Liver (tissue), 8 donors: ENCODE measurements at regions not wholly inside any gene's neighbourhood (a gene's known extent, or its start where the extent isn't known, plus 50 kb on each side); places are given as distances from the start of the nearest gene placed in this dataset.

ENCODE experiments used
- DNase-seq: peaks from one replicate; pipeline ENCODE4 v3.0.0-alpha.2; 2017; ENCODE audit warnings: low spot score
- H3K27ac ChIP-seq, 2 donors: one replicate each; pipeline ENCODE4 v1.7.0; 2013; ENCODE audit warnings: inconsistent platforms in 2 of 2, low read length in 2 of 2, control low read depth in 1 of 2, low read depth in 1 of 2, mild to moderate bottlenecking in 1 of 2
- H3K27me3 ChIP-seq, 4 donors: one replicate each; pipeline versions ENCODE4 v1.6.1 to v1.7.0; 2013; ENCODE audit warnings: low read length in 3 of 4, inconsistent platforms in 1 of 4, mild to moderate bottlenecking in 1 of 4, moderate library complexity in 1 of 4; ENCODE audit not compliant: control insufficient read depth in 4 of 4, insufficient read depth in 4 of 4
- H3K36me3 ChIP-seq, 4 donors: one replicate each; pipeline versions ENCODE4 v1.6.1 to v1.7.0; 2013; ENCODE audit warnings: low read length in 3 of 4, mild to moderate bottlenecking in 3 of 4, low read depth in 1 of 4, moderate library complexity in 1 of 4; ENCODE audit not compliant: control insufficient read depth in 4 of 4, insufficient read depth in 3 of 4
- H3K4me1 ChIP-seq, 4 donors: one replicate each; pipeline versions ENCODE4 v1.6.1 to v1.7.0; 2013; ENCODE audit warnings: low read length in 3 of 4, mild to moderate bottlenecking in 3 of 4, moderate library complexity in 1 of 4; ENCODE audit not compliant: control insufficient read depth in 4 of 4, insufficient read depth in 4 of 4
- H3K4me3 ChIP-seq, 3 donors: one replicate each; pipeline versions ENCODE4 v1.6.1 to v1.7.0; 2013; ENCODE audit warnings: low read length in 3 of 3, control low read depth in 1 of 3, low read depth in 1 of 3, mild to moderate bottlenecking in 1 of 3
- H3K9ac ChIP-seq, 2 donors: one replicate each; pipeline ENCODE4 v1.7.0; 2013; ENCODE audit warnings: low read length in 2 of 2, mild to moderate bottlenecking in 2 of 2, moderate library complexity in 2 of 2, control low read depth in 1 of 2, low read depth in 1 of 2
- H3K9me3 ChIP-seq, 4 donors: one replicate each; pipeline versions ENCODE4 v1.6.1 to v1.7.0; 2013; ENCODE audit warnings: low read length in 3 of 4; ENCODE audit not compliant: control insufficient read depth in 4 of 4
- ATF3 ChIP-seq: IDR thresholded peaks from 2 replicates; pipeline ENCODE4 v1.6.1; 2016; ENCODE audit warnings: antibody characterized with exemption
- CTCF ChIP-seq: fragments of 150-350 bp; IDR thresholded peaks from 2 replicates; pipeline ENCODE4 v1.5.1; 2017; ENCODE audit warnings: improper control_type of control experiment, low read depth, low read length; ENCODE audit not compliant: missing input control
- EGR1 ChIP-seq, 2 donors: IDR thresholded peaks; 2 replicates each; pipeline ENCODE4 v1.6.1; 2016 to 2018; ENCODE audit warnings: antibody characterized with exemption in 2 of 2, low read depth in 2 of 2
- FOXA1 ChIP-seq: IDR thresholded peaks from 2 replicates; pipeline ENCODE4 v1.6.1; 2016; ENCODE audit warnings: antibody characterized with exemption
- FOXA2 ChIP-seq: IDR thresholded peaks from 2 replicates; pipeline ENCODE4 v1.6.1; 2016; ENCODE audit warnings: antibody characterized with exemption
- GABPA ChIP-seq, 2 donors: IDR thresholded peaks in 1 of 2; conservative IDR thresholded peaks in 1 of 2; 2 replicates each; pipeline ENCODE4 v1.6.1; 2016; ENCODE audit warnings: antibody characterized with exemption in 2 of 2, mild to moderate bottlenecking in 1 of 2, moderate library complexity in 1 of 2
- HNF4A ChIP-seq, 2 donors: conservative IDR thresholded peaks; 2 replicates each; pipeline ENCODE4 v1.6.1; 2016; ENCODE audit warnings: antibody characterized with exemption in 2 of 2, mild to moderate bottlenecking in 2 of 2
- HNF4G ChIP-seq: IDR thresholded peaks from 2 replicates; pipeline ENCODE4 v1.6.1; 2016; ENCODE audit warnings: antibody characterized with exemption
- JUND ChIP-seq, 2 donors: IDR thresholded peaks; 2 replicates each; pipeline ENCODE4 v1.6.1; 2016; ENCODE audit warnings: antibody characterized with exemption in 2 of 2
- MAX ChIP-seq: IDR thresholded peaks from 2 replicates; pipeline ENCODE4 v1.6.1; 2016; ENCODE audit warnings: antibody characterized with exemption
- NR2F2 ChIP-seq: IDR thresholded peaks from 2 replicates; pipeline ENCODE4 v1.6.1; 2016; ENCODE audit warnings: antibody characterized with exemption
- RAD21 ChIP-seq, 2 donors: IDR thresholded peaks; 2 replicates each; pipeline ENCODE4 v1.6.1; 2016; ENCODE audit warnings: antibody characterized with exemption in 2 of 2, mild to moderate bottlenecking in 2 of 2
- REST ChIP-seq: IDR thresholded peaks from 2 replicates; pipeline ENCODE4 v1.6.1; 2016; ENCODE audit warnings: antibody characterized with exemption, mild to moderate bottlenecking
- SP1 ChIP-seq: IDR thresholded peaks from 2 replicates; pipeline ENCODE4 v1.6.1; 2018; ENCODE audit warnings: antibody characterized with exemption, mild to moderate bottlenecking
- TAF1 ChIP-seq: conservative IDR thresholded peaks from 2 replicates; pipeline ENCODE4 v1.6.1; 2016; ENCODE audit warnings: antibody characterized with exemption, mild to moderate bottlenecking
- YY1 ChIP-seq: IDR thresholded peaks from 2 replicates; pipeline ENCODE4 v1.6.1; 2016; ENCODE audit warnings: antibody characterized with exemption, mild to moderate bottlenecking
- ZBTB33 ChIP-seq: IDR thresholded peaks from 2 replicates; pipeline ENCODE4 v1.6.1; 2016; ENCODE audit warnings: antibody characterized with exemption
- WGBS: extraction: QIAGEN DNeasy Blood & Tissue Kit; methylation state at CpG from one replicate; pipeline ENCODE4 v1.1.7; 2013; 5-methylcytosine and 5-hydroxymethylcytosine counted together
- donor health status: healthy.
- donor health status: healthy.
- donor health status: healthy.
- donor health status: healthy.
- donor health status: healthy.

- WGBS = 54% methylated on average over 5 of the region's 5 CpGs
- Histone ChIP-seq H3K27ac (no peak overlapping the region), H3K27me3 (no peaks in the 10 kb centered on the region), H3K9me3 (no peaks in the 10 kb centered on the region), H3K36me3 (no peaks in the 10 kb centered on the region), H3K9ac (no peak overlapping the region), H3K4me1 (no peaks in the 10 kb centered on the region), H3K4me3 (no peak overlapping the region)
- no peak for DNase-seq
- TF ChIP-seq NR2F2 = no peak
- no peak for TF ChIP-seq EGR1 (IDR thresholded peaks at IDR 0.05; ENCODE audit: low read depth in 2 of 2)
- no peak for TF ChIP-seq SP1
- TF ChIP-seq HNF4G = no peak
- TF ChIP-seq RAD21 (IDR thresholded peaks at IDR 0.05) = no peak
Observed at GRCh38 chr3:128546646-128547045, 53.6 kb upstream of the GATA2 start.

- no peak for DNase-seq
- no peak for TF ChIP-seq FOXA1
- TF ChIP-seq ATF3 = no peak
- TF ChIP-seq JUND (IDR thresholded peaks at IDR 0.05) = no peak
- TF ChIP-seq SP1 = no peak
- no peak for TF ChIP-seq HNF4G
- no peak for TF ChIP-seq FOXA2
- TF ChIP-seq ZBTB33 = no peak
- no peak for TF ChIP-seq MAX
- TF ChIP-seq RAD21 (IDR thresholded peaks at IDR 0.05) = no peak
- TF ChIP-seq HNF4A (conservative IDR thresholded peaks at IDR 0.05) = no peak
- TF ChIP-seq EGR1 (IDR thresholded peaks at IDR 0.05; ENCODE audit: low read depth in 2 of 2) = no peak
- TF ChIP-seq NR2F2 = no peak
- no peak for TF ChIP-seq CTCF
- TF ChIP-seq YY1 = no peak
- H3K4me1 ChIP-seq = no peaks in the 10 kb centered on the region
- no peak overlapping the region for H3K27ac ChIP-seq
- H3K4me3 ChIP-seq = no peak overlapping the region
- H3K9me3 ChIP-seq = peaks cover 0 to 3% (median 0%) of the 10 kb centered on the region in 4 donors
- peaks cover 0 to 3% (median 0%) of the 10 kb centered on the region in 4 donors for H3K27me3 ChIP-seq
- 90% methylated on average over 8 of the region's 8 CpGs for WGBS
- H3K36me3 ChIP-seq = no peaks in the 10 kb centered on the region
- H3K9ac ChIP-seq = no peak overlapping the region
Observed at GRCh38 chr3:128545120-128545752, 52.2 kb upstream of the GATA2 start.

- H3K36me3 ChIP-seq = no peaks in the 10 kb centered on the region
- peaks cover 0 to 3% (median 0%) of the 10 kb centered on the region in 4 donors for H3K9me3 ChIP-seq
- H3K4me1 ChIP-seq = no peaks in the 10 kb centered on the region
- H3K9ac ChIP-seq = no peak overlapping the region
- peaks cover 0 to 3% (median 0%) of the 10 kb centered on the region in 4 donors for H3K27me3 ChIP-seq
- no peak overlapping the region for H3K4me3 ChIP-seq
- no peak for DNase-seq
- H3K27ac ChIP-seq = no peak overlapping the region
- TF ChIP-seq HNF4A (conservative IDR thresholded peaks at IDR 0.05) (no peak), NR2F2 (no peak), EGR1 (IDR thresholded peaks at IDR 0.05; ENCODE audit: low read depth in 2 of 2) (no peak), REST (no peak), JUND (IDR thresholded peaks at IDR 0.05) (no peak), FOXA1 (no peak), YY1 (no peak), TAF1 (no peak), GABPA (IDR thresholded peaks at IDR 0.05 in 1 of 2, conservative IDR thresholded peaks at IDR 0.05 in 1 of 2) (no peak), MAX (no peak)
Observed at GRCh38 chr3:128544190-128544589, 51.2 kb upstream of the GATA2 start.
